ENCODE measurements at regions not wholly inside any gene's neighbourhood (a gene's known extent, or its start where the extent isn't known, plus 50 kb on each side); places are given as distances from the start of the nearest gene placed in this dataset.
"Not testable (repeated sequence)": the region's sequence is repeated elsewhere in the genome, so short reads cannot be mapped to it uniquely, and the experiment has no call there.

- Histone ChIP-seq H3K4me3 (ENCODE audit: low read length) (no peak overlapping the region), H3K27ac (ENCODE audit: low read depth in 1 of 2, low read length in 2 of 2) (no peak overlapping the region)
These were observed 327.5 kb upstream of the FRG1 start for GRCh38 chr4:189613207-189613606.

GRCh38 chr4:189615217-189615663, 325.4 kb upstream of the FRG1 start:
- H3K4me1 ChIP-seq (ENCODE audit: insufficient read depth, low read length) = no peaks in the 10 kb centered on the region
- Mint-ChIP-seq H3K4me3 (no peak overlapping the region), H3K36me3 (ENCODE audit: low read depth) (no peaks in the 10 kb centered on the region), H3K9me3 (peaks cover 1% of the 10 kb centered on the region), H3K4me1 (ENCODE audit: low read depth) (no peaks in the 10 kb centered on the region), H3K27ac (no peak overlapping the region), H3K27me3 (no peaks in the 10 kb centered on the region)
- H3K9me3 ChIP-seq (ENCODE audit: control insufficient read depth in 1 of 2, insufficient read depth in 1 of 2, low read length in 2 of 2) = peaks cover 0 to 11% of the 10 kb centered on the region in 2 experiments
- H3K36me3 ChIP-seq (ENCODE audit: insufficient read depth, low read length) = no peaks in the 10 kb centered on the region
- H3K4me3 ChIP-seq (ENCODE audit: low read length) = no peak overlapping the region
- CTCF ChIA-PET = no interaction called here
- DNase-seq (no peak), ATAC-seq (ENCODE audit: poor library complexity) (no peak)
- intact Hi-C loops (cut with DNase I, micrococcal nuclease) = no loop called here
- POLR2A ChIA-PET = no interaction called here
- no peaks in the 10 kb centered on the region for H3K27me3 ChIP-seq (ENCODE audit: control insufficient read depth in 1 of 2, insufficient read depth in 2 of 2, low read length in 2 of 2)
- no peak overlapping the region for H3K27ac ChIP-seq (ENCODE audit: low read depth in 1 of 2, low read length in 2 of 2)
- TF ChIP-seq CTCF (IDR thresholded peaks at IDR 0.05) = no peak

More at GRCh38 chr4:189613207-189613606, 327.5 kb upstream of the FRG1 start:
- no peaks in the 10 kb centered on the region for H3K4me1 Mint-ChIP-seq (ENCODE audit: low read depth)
- peaks cover 1% of the 10 kb centered on the region for H3K9me3 Mint-ChIP-seq
- ATAC-seq (ENCODE audit: poor library complexity) (no peak), DNase-seq (peak in 2 of 14 experiments; percentile 14 to 21)
- ChIA-PET POLR2A (no interaction called here), CTCF (no interaction called here)
- H3K27me3 Mint-ChIP-seq = no peaks in the 10 kb centered on the region
- H3K4me3 Mint-ChIP-seq = no peak overlapping the region
- no peaks in the 10 kb centered on the region for H3K36me3 Mint-ChIP-seq (ENCODE audit: low read depth)
- peaks cover 0 to 11% of the 10 kb centered on the region in 2 experiments for H3K9me3 ChIP-seq (ENCODE audit: control insufficient read depth in 1 of 2, insufficient read depth in 1 of 2, low read length in 2 of 2)
- H3K27ac Mint-ChIP-seq = no peak overlapping the region
- H3K4me1 ChIP-seq (ENCODE audit: insufficient read depth, low read length) = no peaks in the 10 kb centered on the region
- intact Hi-C loops (cut with DNase I, micrococcal nuclease) = no loop called here
- no peak for TF ChIP-seq CTCF (IDR thresholded peaks at IDR 0.05)
- H3K36me3 ChIP-seq (ENCODE audit: insufficient read depth, low read length) = no peaks in the 10 kb centered on the region
- no peaks in the 10 kb centered on the region for H3K27me3 ChIP-seq (ENCODE audit: control insufficient read depth in 1 of 2, insufficient read depth in 2 of 2, low read length in 2 of 2)

- H3K27ac Mint-ChIP-seq; H3K4me3 Mint-ChIP-seq; H3K27me3 Mint-ChIP-seq; H3K4me1 Mint-ChIP-seq (ENCODE audit: low read depth); H3K36me3 ChIP-seq (ENCODE audit: insufficient read depth, low read length); CTCF ChIA-PET; H3K4me3 ChIP-seq (ENCODE audit: low read length); POLR2A ChIA-PET; H3K9me3 ChIP-seq (ENCODE audit: control insufficient read depth in 1 of 2, insufficient read depth in 1 of 2, low read length in 2 of 2); H3K4me1 ChIP-seq (ENCODE audit: insufficient read depth, low read length); H3K27ac ChIP-seq (ENCODE audit: low read depth in 1 of 2, low read length in 2 of 2); H3K9me3 Mint-ChIP-seq; H3K36me3 Mint-ChIP-seq (ENCODE audit: low read depth); ATAC-seq (ENCODE audit: poor library complexity); intact Hi-C loops (cut with DNase I, micrococcal nuclease); DNase-seq; H3K27me3 ChIP-seq (ENCODE audit: control insufficient read depth in 1 of 2, insufficient read depth in 2 of 2, low read length in 2 of 2): not testable (repeated sequence)
These were observed 322.9 kb upstream of the FRG1 start for GRCh38 chr4:189617741-189618140.

- ATAC-seq (ENCODE audit: poor library complexity); H3K27me3 Mint-ChIP-seq; H3K36me3 ChIP-seq (ENCODE audit: insufficient read depth, low read length); H3K4me3 Mint-ChIP-seq; POLR2A ChIA-PET; H3K4me1 Mint-ChIP-seq (ENCODE audit: low read depth); H3K27ac ChIP-seq (ENCODE audit: low read depth in 1 of 2, low read length in 2 of 2); H3K9me3 Mint-ChIP-seq; H3K36me3 Mint-ChIP-seq (ENCODE audit: low read depth); H3K4me3 ChIP-seq (ENCODE audit: low read length); DNase-seq; H3K9me3 ChIP-seq (ENCODE audit: control insufficient read depth in 1 of 2, insufficient read depth in 1 of 2, low read length in 2 of 2); intact Hi-C loops (cut with DNase I, micrococcal nuclease); H3K27ac Mint-ChIP-seq; CTCF ChIA-PET; H3K27me3 ChIP-seq (ENCODE audit: control insufficient read depth in 1 of 2, insufficient read depth in 2 of 2, low read length in 2 of 2); H3K4me1 ChIP-seq (ENCODE audit: insufficient read depth, low read length): not testable (repeated sequence)
These were observed 321.0 kb upstream of the FRG1 start for GRCh38 chr4:189619441-189620250.

- CTCF ChIA-PET; DNase-seq; H3K27me3 ChIP-seq (ENCODE audit: control insufficient read depth in 1 of 2, insufficient read depth in 2 of 2, low read length in 2 of 2); H3K4me3 Mint-ChIP-seq; H3K27ac ChIP-seq (ENCODE audit: low read depth in 1 of 2, low read length in 2 of 2); POLR2A ChIA-PET; H3K27ac Mint-ChIP-seq; H3K36me3 ChIP-seq (ENCODE audit: insufficient read depth, low read length); ATAC-seq (ENCODE audit: poor library complexity); H3K4me1 ChIP-seq (ENCODE audit: insufficient read depth, low read length); H3K4me1 Mint-ChIP-seq (ENCODE audit: low read depth); H3K9me3 ChIP-seq (ENCODE audit: control insufficient read depth in 1 of 2, insufficient read depth in 1 of 2, low read length in 2 of 2); H3K9me3 Mint-ChIP-seq; H3K4me3 ChIP-seq (ENCODE audit: low read length); intact Hi-C loops (cut with DNase I, micrococcal nuclease); H3K27me3 Mint-ChIP-seq; H3K36me3 Mint-ChIP-seq (ENCODE audit: low read depth): not testable (repeated sequence)
These were observed 318.1 kb upstream of the FRG1 start for GRCh38 chr4:189622574-189622973.

- H3K27ac Mint-ChIP-seq; H3K36me3 Mint-ChIP-seq (ENCODE audit: low read depth); intact Hi-C loops (cut with DNase I, micrococcal nuclease); CTCF ChIA-PET; DNase-seq; H3K27me3 ChIP-seq (ENCODE audit: control insufficient read depth in 1 of 2, insufficient read depth in 2 of 2, low read length in 2 of 2); H3K4me3 Mint-ChIP-seq; POLR2A ChIA-PET; H3K4me1 ChIP-seq (ENCODE audit: insufficient read depth, low read length); H3K4me1 Mint-ChIP-seq (ENCODE audit: low read depth); H3K27me3 Mint-ChIP-seq; H3K36me3 ChIP-seq (ENCODE audit: insufficient read depth, low read length); H3K9me3 Mint-ChIP-seq; ATAC-seq (ENCODE audit: poor library complexity); H3K9me3 ChIP-seq (ENCODE audit: control insufficient read depth in 1 of 2, insufficient read depth in 1 of 2, low read length in 2 of 2); H3K27ac ChIP-seq (ENCODE audit: low read depth in 1 of 2, low read length in 2 of 2); H3K4me3 ChIP-seq (ENCODE audit: low read length): not testable (repeated sequence)
These were observed 313.6 kb upstream of the FRG1 start for GRCh38 chr4:189627041-189627440.

All from CD4-positive, alpha-beta T cell (primary cell).